GM11168 (cell line): ENCODE measurements at regions not wholly inside any gene's neighbourhood (a gene's known extent, or its start where the extent isn't known, plus 50 kb on each side); places are given as distances from the start of the nearest gene placed in this dataset.

Experiments
- in situ Hi-C: fragments of 300-500 bp; cut with MboI; formaldehyde crosslinking; loops from one replicate; pipeline ENCODE4 v1.12.0; 2022; ENCODE audit warnings: low sequenced_read_pairs; ENCODE audit not compliant: unreplicated experiment

GRCh38 chr10:129390147-129390546 is 76.9 kb upstream of the MGMT start:
- in situ Hi-C loops, result no loop called here

- in situ Hi-C loops, result no loop called here
Measured at GRCh38 chr10:129390726-129391125, 76.3 kb upstream of the MGMT start.

- in situ Hi-C loops, result no loop called here
Measured at GRCh38 chr10:129391464-129391863, 75.6 kb upstream of the MGMT start.

- in situ Hi-C loops, result no loop called here
Measured at GRCh38 chr10:129392855-129393254, 74.2 kb upstream of the MGMT start.

- in situ Hi-C loops, result no loop called here
Measured at GRCh38 chr10:129393812-129394211, 73.2 kb upstream of the MGMT start.

GRCh38 chr10:129394518-129395328 is 72.3 kb upstream of the MGMT start:
- in situ Hi-C loops, result no loop called here

GRCh38 chr10:129396021-129396722 is 70.9 kb upstream of the MGMT start:
- in situ Hi-C loops, result no loop called here

GRCh38 chr10:129397198-129397974 is 69.7 kb upstream of the MGMT start:
- in situ Hi-C loops, result no loop called here

- in situ Hi-C loops, result no loop called here
Measured at GRCh38 chr10:129398711-129399141, 68.3 kb upstream of the MGMT start.

GRCh38 chr10:129400426-129400825 is 66.6 kb upstream of the MGMT start:
- in situ Hi-C loops, result no loop called here

- in situ Hi-C loops, result no loop called here
Measured at GRCh38 chr10:129402459-129402858, 64.6 kb upstream of the MGMT start.

- in situ Hi-C loops, result no loop called here
Measured at GRCh38 chr10:129404091-129404490, 63.0 kb upstream of the MGMT start.

- in situ Hi-C loops, result no loop called here
Measured at GRCh38 chr10:129405389-129405788, 61.7 kb upstream of the MGMT start.

- in situ Hi-C loops, result no loop called here
Measured at GRCh38 chr10:129410688-129411392, 56.2 kb upstream of the MGMT start.

GRCh38 chr10:129411393-129411705 is 55.7 kb upstream of the MGMT start:
- in situ Hi-C loops, result no loop called here

- in situ Hi-C loops, result no loop called here
Measured at GRCh38 chr10:129411772-129412171, 55.3 kb upstream of the MGMT start.

GRCh38 chr10:129413024-129413423 is 54.0 kb upstream of the MGMT start:
- in situ Hi-C loops, result no loop called here

- in situ Hi-C loops, result no loop called here
Measured at GRCh38 chr10:129415215-129416140, 51.6 kb upstream of the MGMT start.

- in situ Hi-C loops, result no loop called here
Measured at GRCh38 chr10:129416155-129416554, 50.9 kb upstream of the MGMT start.
